ENCODE measurements at regions not wholly inside any gene's neighbourhood (a gene's known extent, or its start where the extent isn't known, plus 50 kb on each side); places are given as distances from the start of the nearest gene placed in this dataset.

DNA sequence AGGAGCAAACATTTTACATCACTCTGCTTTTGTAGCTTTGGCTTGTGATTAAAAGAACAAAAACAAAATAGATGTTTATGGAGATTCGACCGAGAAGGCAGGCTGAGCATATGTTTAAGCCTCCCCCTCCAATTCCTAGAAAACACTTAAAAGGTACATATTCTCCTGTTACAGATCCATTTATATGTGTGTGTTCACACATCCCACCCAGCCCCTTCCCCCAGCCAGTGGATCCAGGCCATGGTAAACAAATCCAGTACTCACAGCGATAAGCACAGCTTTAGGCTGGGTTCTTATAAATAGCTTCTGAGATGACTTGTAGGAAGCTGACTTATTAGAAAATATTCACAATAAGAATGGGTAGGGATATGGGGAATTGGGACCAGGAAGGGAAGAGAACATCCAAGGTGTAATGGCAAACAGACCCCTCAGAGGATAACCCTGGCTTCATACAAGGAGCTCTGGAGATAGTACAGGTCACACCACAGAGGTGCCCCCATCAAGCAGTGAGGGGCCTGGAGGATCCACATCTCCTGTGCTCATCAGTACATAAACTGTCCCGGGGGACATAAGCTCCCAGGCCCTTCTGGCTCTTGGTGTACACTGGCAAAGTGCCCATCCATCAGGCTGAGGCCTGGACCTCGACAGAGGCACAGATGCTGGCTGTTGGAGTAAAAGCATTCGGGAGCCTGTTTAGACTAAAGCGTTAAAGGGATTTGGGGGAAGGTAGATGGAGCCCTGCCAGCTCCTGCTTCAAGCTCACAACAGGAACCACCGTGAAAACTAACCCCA lies 70.0 kb upstream of the UBE2E1 start:
- TF ChIP-seq, protein P1, sequence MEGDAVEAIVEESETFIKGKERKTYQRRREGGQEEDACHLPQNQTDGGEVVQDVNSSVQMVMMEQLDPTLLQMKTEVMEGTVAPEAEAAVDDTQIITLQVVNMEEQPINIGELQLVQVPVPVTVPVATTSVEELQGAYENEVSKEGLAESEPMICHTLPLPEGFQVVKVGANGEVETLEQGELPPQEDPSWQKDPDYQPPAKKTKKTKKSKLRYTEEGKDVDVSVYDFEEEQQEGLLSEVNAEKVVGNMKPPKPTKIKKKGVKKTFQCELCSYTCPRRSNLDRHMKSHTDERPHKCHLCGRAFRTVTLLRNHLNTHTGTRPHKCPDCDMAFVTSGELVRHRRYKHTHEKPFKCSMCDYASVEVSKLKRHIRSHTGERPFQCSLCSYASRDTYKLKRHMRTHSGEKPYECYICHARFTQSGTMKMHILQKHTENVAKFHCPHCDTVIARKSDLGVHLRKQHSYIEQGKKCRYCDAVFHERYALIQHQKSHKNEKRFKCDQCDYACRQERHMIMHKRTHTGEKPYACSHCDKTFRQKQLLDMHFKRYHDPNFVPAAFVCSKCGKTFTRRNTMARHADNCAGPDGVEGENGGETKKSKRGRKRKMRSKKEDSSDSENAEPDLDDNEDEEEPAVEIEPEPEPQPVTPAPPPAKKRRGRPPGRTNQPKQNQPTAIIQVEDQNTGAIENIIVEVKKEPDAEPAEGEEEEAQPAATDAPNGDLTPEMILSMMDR (IDR thresholded peaks at IDR 0.05) = no peak
- no peak for TF ChIP-seq POLR2A (IDR thresholded peaks at IDR 0.05)

Measured in heart left ventricle (tissue), 13 donors.